Esophagus (tissue), 2 donors: ENCODE measurements at regions not wholly inside any gene's neighbourhood (a gene's known extent, or its start where the extent isn't known, plus 50 kb on each side); places are given as distances from the start of the nearest gene placed in this dataset.

ENCODE experiments used
- H3K27ac ChIP-seq, 2 donors: one replicate each; pipeline ENCODE4 v1.5.1; 2013; ENCODE audit warnings: low read depth in 2 of 2, mild to moderate bottlenecking in 2 of 2, inconsistent platforms in 1 of 2, low read length in 1 of 2, moderate library complexity in 1 of 2
- H3K27me3 ChIP-seq, 2 donors: one replicate each; pipeline ENCODE4 v1.6.1; 2013; ENCODE audit warnings: low read length in 2 of 2, control low read depth in 1 of 2, mild to moderate bottlenecking in 1 of 2; ENCODE audit not compliant: insufficient read depth in 2 of 2, control insufficient read depth in 1 of 2
- H3K36me3 ChIP-seq, 2 donors: one replicate each; pipeline ENCODE4 v1.6.1; 2013; ENCODE audit warnings: low read length in 1 of 2; ENCODE audit not compliant: control insufficient read depth in 2 of 2, insufficient read depth in 2 of 2
- H3K4me1 ChIP-seq, 2 donors: one replicate each; pipeline ENCODE4 v1.6.1; 2013; ENCODE audit warnings: low read length in 1 of 2; ENCODE audit not compliant: control insufficient read depth in 2 of 2, insufficient read depth in 2 of 2
- H3K4me3 ChIP-seq, 2 donors: one replicate each; pipeline ENCODE4 v1.5.1; 2013; ENCODE audit warnings: low read length in 2 of 2, mild to moderate bottlenecking in 2 of 2, low read depth in 1 of 2, moderate library complexity in 1 of 2
- H3K9me3 ChIP-seq, 2 donors: one replicate each; pipeline ENCODE4 v1.6.1; 2013; ENCODE audit warnings: mild to moderate bottlenecking in 2 of 2, low read depth in 1 of 2, low read length in 1 of 2, moderate library complexity in 1 of 2; ENCODE audit not compliant: control insufficient read depth in 2 of 2, insufficient read depth in 1 of 2
- WGBS, 2 donors: extraction: QIAGEN DNeasy Blood & Tissue Kit; methylation state at CpG; one replicate each; pipeline ENCODE4 v1.1.7; 2013; 5-methylcytosine and 5-hydroxymethylcytosine counted together
- donor health status: healthy with polysubstance abuse.
- donor health status: Bipolar disorder and iron deficiency.

DNA sequence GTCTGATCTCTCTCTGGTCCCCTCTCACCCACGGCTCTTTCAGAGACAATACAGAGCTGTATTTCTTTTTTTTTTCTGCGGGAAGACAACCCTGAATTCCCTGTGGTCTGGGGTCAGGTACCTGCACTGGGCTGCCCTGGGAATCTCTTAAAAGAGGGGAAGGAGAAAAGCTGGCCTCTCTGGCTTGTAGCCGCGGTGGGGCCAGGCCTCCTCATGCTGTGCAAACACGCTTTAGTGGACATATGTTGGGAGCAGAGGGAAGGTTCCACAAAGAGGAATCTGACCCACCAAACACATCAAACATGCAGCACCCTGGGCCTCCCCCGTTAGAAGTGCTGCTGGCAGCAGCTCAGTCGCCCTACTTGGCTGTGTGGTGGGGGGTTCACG is 143.7 kb upstream of the ZFHX3 start:
- Histone ChIP-seq H3K36me3 (no peaks in the 10 kb centered on the region), H3K27ac (no peak overlapping the region), H3K27me3 (no peaks in the 10 kb centered on the region), H3K4me1 (no peaks in the 10 kb centered on the region), H3K9me3 (no peaks in the 10 kb centered on the region), H3K4me3 (no peak overlapping the region)
- WGBS, 2 donors: 77 to 81% methylated on average over 8 of the region's 8 CpGs

DNA sequence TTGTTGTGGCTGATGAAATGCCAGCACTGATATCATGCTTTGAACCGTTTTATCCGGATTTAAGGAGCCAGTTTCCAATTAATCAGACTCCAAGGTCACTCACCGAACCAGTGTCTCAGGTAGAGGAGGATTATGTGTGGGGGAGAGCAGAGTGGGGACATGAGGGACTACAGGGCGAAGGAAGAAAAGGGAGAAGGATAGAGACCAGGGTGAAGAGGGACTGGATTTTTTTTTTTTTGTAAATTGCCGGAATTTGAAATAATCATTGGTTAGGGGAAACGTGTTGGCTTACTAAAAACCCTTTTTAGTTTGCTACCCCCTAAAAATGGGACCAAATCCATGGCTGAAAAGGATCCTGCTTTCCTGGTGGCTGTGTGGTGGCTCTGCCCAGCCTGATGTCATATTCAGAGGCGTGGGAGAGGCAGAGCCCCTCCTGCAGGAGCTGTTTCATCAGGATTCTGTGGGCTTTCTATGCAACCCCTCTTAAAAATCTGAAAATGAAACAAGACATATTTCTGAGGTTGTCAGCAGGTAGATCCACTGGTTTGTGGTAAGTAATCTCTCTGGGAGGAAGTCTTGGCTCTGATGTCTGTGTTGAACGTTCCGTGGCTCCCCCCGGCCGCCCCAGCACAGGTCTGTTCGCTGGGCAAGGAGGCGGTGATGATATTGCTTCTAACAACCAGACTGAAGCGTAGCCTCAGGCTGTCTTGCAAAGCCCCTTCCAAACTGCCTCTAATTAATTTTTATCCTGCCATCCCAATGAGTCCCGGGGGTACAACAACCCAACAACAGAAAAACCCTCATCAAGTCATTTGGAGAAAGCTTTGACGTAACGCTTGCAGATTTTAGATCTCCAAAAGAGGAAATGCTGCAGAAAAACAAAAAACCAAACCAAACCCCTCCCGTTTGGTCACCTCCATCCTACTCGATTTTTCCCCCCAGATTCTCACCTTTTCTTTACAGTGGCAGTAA is 143.0 kb upstream of the ZFHX3 start:
- no peaks in the 10 kb centered on the region for H3K27me3 ChIP-seq
- 76 to 78% methylated on average over 19 of the region's 19 CpGs for WGBS, 2 donors
- H3K4me3 ChIP-seq: no peak overlapping the region

DNA sequence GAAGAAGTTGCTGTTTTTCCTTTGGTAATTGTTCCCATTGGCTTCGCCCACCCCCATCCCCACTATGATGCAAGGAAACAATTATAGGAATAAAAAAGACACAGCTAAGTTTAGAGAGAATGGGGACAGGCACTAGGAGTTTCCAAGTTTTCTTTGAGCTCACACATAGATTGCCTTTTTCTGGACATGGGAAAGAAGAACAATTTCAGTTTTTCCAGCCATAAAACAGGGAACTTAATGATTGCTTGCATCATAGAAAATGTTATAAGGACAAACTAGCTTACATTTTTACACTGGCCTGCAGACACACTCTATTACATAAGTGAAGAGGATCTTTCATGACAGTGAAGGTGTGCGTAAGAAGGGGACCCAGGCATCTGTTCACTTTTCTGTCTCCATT is 142.3 kb upstream of the ZFHX3 start:
- H3K27ac ChIP-seq: no peak overlapping the region
- no peaks in the 10 kb centered on the region for H3K9me3 ChIP-seq
- H3K27me3 ChIP-seq: no peaks in the 10 kb centered on the region
- no peaks in the 10 kb centered on the region for H3K4me1 ChIP-seq
- H3K36me3 ChIP-seq: no peaks in the 10 kb centered on the region
- H3K4me3 ChIP-seq: no peak overlapping the region
- WGBS, 2 donors: 70 to 88% methylated on average over 2 of the region's 2 CpGs

More for the DNA sequence above, 143.0 kb upstream of the ZFHX3 start:
- Histone ChIP-seq H3K9me3 (no peaks in the 10 kb centered on the region), H3K4me1 (no peaks in the 10 kb centered on the region), H3K27ac (no peak overlapping the region), H3K36me3 (no peaks in the 10 kb centered on the region)

DNA sequence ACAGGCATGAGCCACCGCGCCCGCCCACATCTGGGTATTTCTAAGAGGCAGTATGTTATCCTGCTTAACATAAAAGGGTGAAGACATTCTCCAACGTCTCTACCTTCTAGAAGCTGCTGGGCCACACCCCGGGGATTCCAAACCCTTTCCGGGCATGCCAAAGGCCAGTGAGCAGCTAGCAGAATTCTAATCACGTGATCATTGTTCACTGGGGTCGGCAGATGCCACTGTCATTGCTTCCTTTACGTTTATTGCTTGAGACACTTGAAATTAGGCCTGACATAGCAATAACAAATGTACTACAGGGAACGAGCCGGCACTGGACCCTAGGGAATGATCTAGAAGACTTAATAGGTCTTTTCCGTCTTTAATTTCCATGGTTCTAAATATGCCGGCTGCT is 141.2 kb upstream of the ZFHX3 start:
- no peaks in the 10 kb centered on the region for H3K4me1 ChIP-seq
- H3K36me3 ChIP-seq: no peaks in the 10 kb centered on the region
- no peaks in the 10 kb centered on the region for H3K27me3 ChIP-seq
- WGBS, 2 donors: 75 to 78% methylated on average over 13 of the region's 13 CpGs
- no peak overlapping the region for H3K4me3 ChIP-seq
- no peak overlapping the region for H3K27ac ChIP-seq
- no peaks in the 10 kb centered on the region for H3K9me3 ChIP-seq

DNA sequence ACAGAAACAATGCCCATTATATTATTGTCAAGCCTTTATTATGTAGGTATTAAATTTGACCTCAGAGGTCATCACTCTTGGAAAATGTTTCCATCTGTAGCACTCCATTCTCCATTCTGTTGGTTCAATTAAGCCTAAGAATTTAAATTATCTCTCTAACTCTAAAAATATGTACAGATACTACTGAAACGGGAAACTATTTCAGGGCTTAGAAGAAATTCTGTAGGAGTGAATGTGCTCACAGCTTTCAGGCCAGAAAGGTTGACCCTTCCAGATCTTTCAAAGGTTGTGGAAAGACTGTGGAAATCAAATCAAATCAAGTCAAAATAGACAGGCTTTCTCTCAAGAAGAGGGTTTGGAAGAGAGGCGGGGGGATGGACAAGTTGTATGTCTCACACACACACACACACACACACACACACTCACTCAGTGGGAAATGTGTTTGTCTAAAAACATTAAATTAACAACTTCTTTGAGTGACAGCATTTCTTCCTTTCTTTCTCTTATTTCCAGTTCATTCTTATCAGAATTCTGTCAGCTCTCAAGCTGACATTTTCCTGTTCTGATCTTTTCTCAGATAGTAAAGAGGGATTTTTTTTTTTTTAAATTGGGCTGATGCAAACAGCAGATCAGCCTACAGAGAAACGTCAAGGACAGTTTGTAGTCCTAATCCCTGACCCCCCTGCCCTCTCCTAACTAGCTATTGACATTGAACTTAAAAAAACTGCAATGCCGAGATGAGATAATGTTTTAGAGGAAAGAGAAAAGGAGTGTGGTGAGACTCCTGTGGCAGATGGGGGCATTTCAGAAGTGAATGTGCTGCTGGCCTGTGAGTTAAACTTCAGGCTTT is 139.0 kb upstream of the ZFHX3 start:
- no peak overlapping the region for H3K27ac ChIP-seq
- no peaks in the 10 kb centered on the region for H3K27me3 ChIP-seq
- H3K36me3 ChIP-seq: no peaks in the 10 kb centered on the region
- WGBS, 2 donors: 61 to 65% methylated on average over 4 of the region's 4 CpGs
- H3K9me3 ChIP-seq: no peaks in the 10 kb centered on the region
- H3K4me1 ChIP-seq: no peaks in the 10 kb centered on the region
- no peak overlapping the region for H3K4me3 ChIP-seq

DNA sequence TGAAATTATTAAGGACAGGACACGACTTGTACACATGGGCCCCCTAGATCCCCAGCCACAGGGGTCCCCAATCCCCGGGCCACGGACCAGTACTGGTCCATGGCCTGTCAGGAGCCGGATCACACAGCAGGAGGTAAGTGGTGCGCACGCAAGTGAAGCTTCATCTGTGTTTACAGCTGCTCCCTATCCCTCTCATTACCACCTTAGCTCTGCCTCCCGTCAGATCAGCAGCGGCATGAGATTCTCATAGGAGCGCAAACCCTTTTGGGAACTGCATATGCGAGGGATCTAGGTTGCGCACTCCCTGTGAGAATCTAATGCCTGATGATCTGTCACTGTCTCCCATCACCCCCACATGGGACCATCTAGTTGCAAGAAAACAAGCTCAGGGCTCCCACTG is 137.8 kb upstream of the ZFHX3 start:
- Histone ChIP-seq H3K9me3 (no peaks in the 10 kb centered on the region), H3K4me3 (no peak overlapping the region), H3K27ac (no peak overlapping the region), H3K4me1 (no peaks in the 10 kb centered on the region), H3K36me3 (no peaks in the 10 kb centered on the region), H3K27me3 (no peaks in the 10 kb centered on the region)
- 91 to 94% methylated on average over 11 of the region's 11 CpGs for WGBS, 2 donors

DNA sequence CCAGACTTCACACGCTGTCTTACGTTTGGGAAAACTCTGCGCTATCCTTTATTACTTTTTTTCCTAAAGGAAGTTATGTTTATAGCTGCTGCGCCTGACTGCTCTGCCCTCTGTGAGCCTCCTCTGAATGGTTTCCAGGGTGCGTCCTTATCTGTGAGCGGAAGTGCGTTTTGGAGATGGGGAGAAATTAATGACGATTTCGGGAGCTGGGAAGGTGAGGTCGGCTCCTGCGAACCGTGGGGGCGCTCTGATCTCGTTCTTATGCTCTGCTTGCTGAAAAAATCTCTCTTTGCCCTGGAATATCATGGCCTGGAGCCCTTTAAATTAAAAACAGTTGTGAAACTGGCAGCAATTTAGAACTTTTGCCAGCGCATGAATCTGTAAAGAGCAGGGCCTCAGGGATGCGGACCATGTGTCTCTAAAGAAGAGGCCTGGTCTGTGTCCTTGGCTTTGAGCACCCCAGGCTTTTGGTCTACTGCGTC is 135.7 kb upstream of the ZFHX3 start:
- Histone ChIP-seq H3K36me3 (no peaks in the 10 kb centered on the region), H3K27me3 (no peaks in the 10 kb centered on the region), H3K27ac (no peak overlapping the region), H3K4me1 (no peaks in the 10 kb centered on the region), H3K9me3 (no peaks in the 10 kb centered on the region), H3K4me3 (no peak overlapping the region)
- WGBS, 2 donors: 57 to 69% methylated on average over 17 of the region's 17 CpGs

DNA sequence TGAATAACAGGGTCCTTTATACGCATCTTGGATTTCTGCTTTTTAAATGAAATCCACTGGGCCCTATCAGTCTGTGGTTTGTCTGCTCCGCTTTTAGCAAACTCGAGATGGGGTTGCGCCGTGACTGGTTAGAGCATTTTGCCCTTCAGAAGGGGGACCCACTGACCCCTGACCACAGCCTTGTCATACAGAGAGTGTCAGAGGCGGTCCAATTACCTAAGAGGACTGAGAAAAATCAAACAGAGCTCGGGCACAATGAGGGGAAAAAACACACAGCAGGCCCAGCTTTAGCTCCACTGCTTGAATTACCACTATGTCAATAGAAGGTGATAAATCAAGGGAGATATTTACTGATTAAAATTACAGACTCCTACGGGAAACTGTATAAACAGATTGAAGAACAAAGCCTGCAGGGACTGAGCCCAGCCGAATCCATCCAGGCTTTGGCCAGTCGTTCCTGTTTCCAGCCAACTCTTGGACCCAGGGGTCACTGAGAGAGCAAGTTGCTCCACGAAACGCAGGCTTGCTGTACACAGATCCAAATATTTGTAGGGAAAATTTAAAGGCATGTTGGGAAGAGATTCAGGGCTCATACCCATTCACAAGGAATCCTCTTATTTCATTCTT is 131.9 kb upstream of the ZFHX3 start:
- 67 to 73% methylated on average over 12 of the region's 12 CpGs for WGBS, 2 donors
- Histone ChIP-seq H3K27me3 (no peaks in the 10 kb centered on the region), H3K4me3 (no peak overlapping the region), H3K9me3 (no peaks in the 10 kb centered on the region), H3K27ac (no peak overlapping the region), H3K36me3 (no peaks in the 10 kb centered on the region), H3K4me1 (no peaks in the 10 kb centered on the region)

DNA sequence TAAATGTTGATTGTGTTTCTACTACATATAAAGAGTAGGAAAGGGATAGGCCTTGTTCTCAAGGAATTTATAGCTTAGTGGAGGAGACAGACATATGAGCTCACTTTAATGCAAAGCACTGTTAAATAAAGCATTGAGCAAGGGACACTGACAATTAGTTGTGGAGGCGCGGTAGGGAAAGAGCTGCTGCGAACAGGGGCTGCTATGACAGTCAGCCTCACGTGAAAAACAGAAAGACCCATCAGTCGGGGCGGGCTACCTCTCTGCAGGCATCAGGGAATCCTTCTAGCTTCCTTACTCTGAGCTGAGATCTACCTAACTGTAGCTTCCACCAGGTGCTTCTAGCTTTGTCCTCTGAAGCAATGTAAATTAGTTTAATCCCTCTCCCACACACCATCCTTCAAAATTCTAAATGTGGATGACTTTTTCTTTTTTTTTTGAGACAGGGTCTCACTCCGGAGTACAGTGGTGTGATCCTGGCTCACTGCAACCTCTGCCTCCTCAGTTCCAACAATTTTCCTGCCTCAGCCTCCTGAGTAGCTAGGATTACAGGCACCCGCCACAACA is 129.9 kb upstream of the ZFHX3 start:
- H3K4me1 ChIP-seq: no peaks in the 10 kb centered on the region
- H3K4me3 ChIP-seq: no peak overlapping the region
- 80 to 84% methylated on average over 8 of the region's 8 CpGs for WGBS, 2 donors
- no peaks in the 10 kb centered on the region for H3K36me3 ChIP-seq
- H3K9me3 ChIP-seq: no peaks in the 10 kb centered on the region
- no peak overlapping the region for H3K27ac ChIP-seq
- no peaks in the 10 kb centered on the region for H3K27me3 ChIP-seq
